ENCODE measurements at regions not wholly inside any gene's neighbourhood (a gene's known extent, or its start where the extent isn't known, plus 50 kb on each side); places are given as distances from the start of the nearest gene placed in this dataset.

DNA sequence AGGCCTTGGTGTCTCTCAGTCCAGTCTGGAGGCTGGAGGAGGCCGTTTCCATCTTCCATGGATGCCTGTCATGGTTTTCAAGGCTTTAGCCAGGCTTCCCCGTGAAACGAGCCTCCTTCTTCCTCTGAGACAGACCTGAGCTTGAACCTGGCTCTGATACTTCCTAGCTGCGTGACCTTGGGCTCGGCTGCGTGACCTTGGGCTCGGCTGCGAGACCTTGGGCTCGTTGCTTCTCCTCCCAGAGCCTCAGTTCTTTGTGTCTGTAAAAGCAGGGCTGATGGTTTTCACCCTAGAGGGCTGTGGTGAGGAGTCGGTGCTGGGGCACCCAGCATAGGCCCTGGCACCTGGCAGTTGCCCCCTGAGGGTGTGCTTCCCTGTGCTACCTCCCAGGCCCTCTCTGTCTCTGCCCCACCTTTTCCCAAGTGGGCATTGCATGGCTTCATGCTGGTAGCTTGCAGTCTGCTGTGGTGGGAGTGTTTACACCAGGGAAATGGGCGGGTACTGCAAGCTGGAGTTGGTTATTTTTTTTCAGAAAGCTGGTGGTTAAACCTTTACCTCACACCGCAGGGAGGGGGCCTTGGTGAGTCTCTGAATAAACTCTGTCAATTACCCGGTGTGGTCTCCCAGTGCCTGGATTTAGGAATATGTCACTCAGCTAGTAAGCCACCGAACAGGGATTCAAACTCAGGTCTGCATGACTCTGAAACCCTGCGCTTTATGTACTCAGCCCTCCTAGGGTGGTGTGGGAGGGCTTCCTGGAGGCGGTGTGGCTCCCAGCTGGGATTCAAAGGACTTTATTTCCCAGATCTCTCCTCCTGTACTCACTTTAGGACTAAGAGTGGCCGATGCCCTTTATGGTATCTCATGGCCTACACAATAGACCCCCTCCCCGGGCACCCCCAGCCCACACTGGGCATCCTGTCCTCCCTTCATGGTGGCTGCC lies 129.0 kb upstream of the CIBAR2 start:
- intact Hi-C loops (cut with micrococcal nuclease), result no loop called here
- no peak overlapping the region for H4K8ac ChIP-seq (ENCODE audit: low read depth in 2 of 2, low read length in 2 of 2)
- no peak overlapping the region for H3K27ac ChIP-seq (ENCODE audit: insufficient read depth, low read length)
- no peak overlapping the region for H2BK120ac ChIP-seq (ENCODE audit: low read depth, low read length)
- H3K4me3 ChIP-seq (ENCODE audit: insufficient read depth, low read depth, low read length), result no peak overlapping the region
- no peak overlapping the region for H2BK15ac ChIP-seq (ENCODE audit: low read depth, low read length)
- H3K79me1 ChIP-seq (ENCODE audit: low read depth in 1 of 2, low read length in 2 of 2), result peaks cover 37 to 86% of the 10 kb centered on the region in 2 experiments
- no peaks in the 10 kb centered on the region for H3K9me3 ChIP-seq (ENCODE audit: control insufficient read depth, insufficient read depth, low read length)
- in situ Hi-C loops (cut with MboI; ENCODE audit: low sequenced_read_pairs), result no loop called here
- H2AK5ac ChIP-seq (ENCODE audit: low read depth, low read length), result peak overlapping the region; percentile 77
- H2AFZ ChIP-seq (replicated peaks; ENCODE audit: low read length, poor library complexity), result no peak overlapping the region
- H3K9me1 ChIP-seq (ENCODE audit: insufficient read depth, low read length), result peaks cover 14% of the 10 kb centered on the region
- H3K36me3 ChIP-seq (ENCODE audit: control insufficient read depth, insufficient read depth, low read length), result no peaks in the 10 kb centered on the region
- no TSS peak for BruUV-seq (replicated peaks)
- peak overlapping the region; percentile 43; the same call in 1 of the 2 replicates for H3K4ac ChIP-seq (ENCODE audit: low read depth, low read length)
- ChIA-PET CTCF (interaction anchor here (1.1 kb wide), 1 partner anchor 12 kb away, joined by 3 read pairs; no protein-coding TSS in a partner anchor), POLR2A (ENCODE audit: unreplicated experiment) (no interaction called here)
- H3K14ac ChIP-seq (replicated peaks; ENCODE audit: low read depth, low read length), result no peak overlapping the region
- H4K20me1 ChIP-seq (ENCODE audit: insufficient read depth, low read length), result peaks cover 35% of the 10 kb centered on the region
- DNase-seq, result no peak
- no peak for TF ChIP-seq BHLHE40 (IDR thresholded peaks at IDR 0.05; ENCODE audit: low read depth, low read length)
- no peak for TF ChIP-seq NFE2L2 (IDR thresholded peaks at IDR 0.05; ENCODE audit: low read depth, low read length)
- no peak for TF ChIP-seq RFX5 (IDR thresholded peaks at IDR 0.05; ENCODE audit: low read depth, low read length)
- TF ChIP-seq MXI1 (IDR thresholded peaks at IDR 0.05; ENCODE audit: borderline replicate concordance, low read depth, low read length), result no peak
- no peak for TF ChIP-seq MAFK (IDR thresholded peaks at IDR 0.05; ENCODE audit: low read depth, low read length)
- dilution Hi-C loops (cut with HindIII; ENCODE audit: low sequenced_read_pairs, unreplicated experiment), result no loop called here
- H4K5ac ChIP-seq (ENCODE audit: low read depth, low read length), result no peak overlapping the region
- H3K4me2 ChIP-seq (ENCODE audit: low read depth, low read length), result no peak overlapping the region
- H2BK20ac ChIP-seq (ENCODE audit: low read depth, low read length), result no peak overlapping the region
- no peak overlapping the region for H3K9ac ChIP-seq (ENCODE audit: low read depth, low read length)
- H3K56ac ChIP-seq (ENCODE audit: extremely low read depth, insufficient read depth, low read length), result no peak overlapping the region
- WGBS, 2 experiments (ENCODE audit: extremely low coverage in 2 of 2, insufficient read length in 1 of 2), result 80% methylated on average over 2 of the region's 18 CpGs; no CpG with 5 or more reads in 1 of the 2 experiments
- H3K4me1 ChIP-seq (ENCODE audit: control insufficient read depth, insufficient read depth, low read length), result peaks cover 27% of the 10 kb centered on the region
- no peak overlapping the region for H3K23ac ChIP-seq (ENCODE audit: low read depth, low read length)
- no peak for ATAC-seq (ENCODE audit: low read depth)
- H2AK9ac ChIP-seq (replicated peaks; ENCODE audit: low read depth, low read length, poor library complexity), result peak overlapping the region; percentile 18
- no peak overlapping the region for H3K18ac ChIP-seq (ENCODE audit: low read depth, low read length)
- H2BK5ac ChIP-seq (ENCODE audit: low read depth, low read length, poor library complexity, severe bottlenecking), result no peak overlapping the region
- no peaks in the 10 kb centered on the region for H3K27me3 ChIP-seq (ENCODE audit: control insufficient read depth, insufficient read depth, low read length)
- peak overlapping the region; percentile 3; the same call in 1 of the 2 replicates for H4K91ac ChIP-seq (ENCODE audit: insufficient read depth, low read depth, low read length)

Measured in IMR-90 (cell line).